GM12892 (cell line): ENCODE measurements at regions not wholly inside any gene's neighbourhood (a gene's known extent, or its start where the extent isn't known, plus 50 kb on each side); places are given as distances from the start of the nearest gene placed in this dataset.

ENCODE experiments used
- POLR2A ChIP-seq: IDR thresholded peaks from 2 replicates; pipeline ENCODE4 v1.6.1; 2011; ENCODE audit warnings: low read depth, low read length, control low read depth
- POLR2AphosphoS5 ChIP-seq: IDR thresholded peaks from 2 replicates; pipeline ENCODE4 v1.6.1; 2011; ENCODE audit warnings: low read depth, low read length, control low read depth

- TF ChIP-seq POLR2A, result no peak
- TF ChIP-seq POLR2AphosphoS5, result no peak
Observed at GRCh38 chr2:236879416-236879963, 206.2 kb upstream of the COPS8 start.
